ENCODE measurements at regions not wholly inside any gene's neighbourhood (a gene's known extent, or its start where the extent isn't known, plus 50 kb on each side); places are given as distances from the start of the nearest gene placed in this dataset.

DNA sequence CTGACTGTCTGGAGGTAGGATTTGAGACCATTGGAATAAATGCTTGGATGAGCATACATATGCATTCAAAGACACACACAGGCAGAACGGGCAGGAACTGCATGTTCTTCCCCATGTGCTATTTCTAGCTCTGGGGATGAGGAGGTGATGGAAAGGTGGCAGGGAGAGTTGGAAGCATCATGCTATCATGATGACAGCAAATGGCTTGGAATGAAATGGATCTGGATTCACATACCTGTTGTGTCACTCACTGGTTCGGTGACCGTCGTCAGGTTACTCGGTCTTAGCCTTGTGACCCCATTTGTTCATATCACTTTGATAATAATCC lies 627.9 kb upstream of the KIRREL3 start:
- Histone ChIP-seq H4K20me1 (ENCODE audit: insufficient read depth, low read length) (no peaks in the 10 kb centered on the region), H3K4me1 (ENCODE audit: insufficient read depth, low read length, poor library complexity, severe bottlenecking) (no peaks in the 10 kb centered on the region), H2AFZ (ENCODE audit: low read length) (no peak overlapping the region), H3K79me2 (ENCODE audit: insufficient read depth, low read depth, low read length) (no peaks in the 10 kb centered on the region), H3K36me3 (ENCODE audit: insufficient read depth, low read length) (no peaks in the 10 kb centered on the region), H3K9me2 (ENCODE audit: insufficient read depth, low read length) (no peaks in the 10 kb centered on the region), H3K27ac (ENCODE audit: low read depth, low read length, poor library complexity, severe bottlenecking) (no peak overlapping the region), H3K4me3 (ENCODE audit: low read depth, low read length, poor library complexity, severe bottlenecking) (no peak overlapping the region), H3K9me3 (ENCODE audit: low read length) (no peaks in the 10 kb centered on the region), H3K4me2 (ENCODE audit: low read length) (no peak overlapping the region)
- no peak for TF ChIP-seq CTCF (conservative IDR thresholded peaks at IDR 0.05; ENCODE audit: low read length)
- TF ChIP-seq EZH2phosphoT487 (IDR thresholded peaks at IDR 0.05; ENCODE audit: borderline replicate concordance, low read depth, low read length): no peak
- BruUV-seq (replicated peaks): no TSS peak
- DNase-seq (ENCODE audit: low spot score): no peak
- ChIA-PET POLR2A (no interaction called here), CTCF (ENCODE audit: unreplicated experiment) (no interaction called here)
- intact Hi-C loops (cut with micrococcal nuclease; ENCODE audit: unreplicated experiment): no loop called here

GRCh38 chr11:127627629-127628457 lies 627.3 kb upstream of the KIRREL3 start:
- Histone ChIP-seq H3K4me2 (ENCODE audit: low read length) (no peak overlapping the region), H4K20me1 (ENCODE audit: insufficient read depth, low read length) (no peaks in the 10 kb centered on the region), H3K36me3 (ENCODE audit: insufficient read depth, low read length) (no peaks in the 10 kb centered on the region), H3K27ac (ENCODE audit: low read depth, low read length, poor library complexity, severe bottlenecking) (no peak overlapping the region), H3K9me3 (ENCODE audit: low read length) (no peaks in the 10 kb centered on the region), H3K4me1 (ENCODE audit: insufficient read depth, low read length, poor library complexity, severe bottlenecking) (no peaks in the 10 kb centered on the region), H3K9me2 (ENCODE audit: insufficient read depth, low read length) (no peaks in the 10 kb centered on the region), H2AFZ (ENCODE audit: low read length) (no peak overlapping the region), H3K4me3 (ENCODE audit: low read depth, low read length, poor library complexity, severe bottlenecking) (no peak overlapping the region), H3K79me2 (ENCODE audit: insufficient read depth, low read depth, low read length) (no peaks in the 10 kb centered on the region)
- BruUV-seq (replicated peaks): no TSS peak
- POLR2A ChIA-PET: no interaction called here
- intact Hi-C loops (cut with micrococcal nuclease; ENCODE audit: unreplicated experiment): no loop called here
- DNase-seq (ENCODE audit: low spot score): no peak
- TF ChIP-seq CTCF (conservative IDR thresholded peaks at IDR 0.05; ENCODE audit: low read length) (no peak), EZH2phosphoT487 (IDR thresholded peaks at IDR 0.05; ENCODE audit: borderline replicate concordance, low read depth, low read length) (no peak)
- CTCF ChIA-PET (ENCODE audit: unreplicated experiment): no interaction called here

- intact Hi-C loops (cut with micrococcal nuclease; ENCODE audit: unreplicated experiment): no loop called here
- Histone ChIP-seq H3K9me3 (ENCODE audit: low read length) (no peaks in the 10 kb centered on the region), H3K4me2 (ENCODE audit: low read length) (no peak overlapping the region), H3K4me1 (ENCODE audit: insufficient read depth, low read length, poor library complexity, severe bottlenecking) (no peaks in the 10 kb centered on the region), H3K79me2 (ENCODE audit: insufficient read depth, low read depth, low read length) (no peaks in the 10 kb centered on the region), H4K20me1 (ENCODE audit: insufficient read depth, low read length) (no peaks in the 10 kb centered on the region), H3K36me3 (ENCODE audit: insufficient read depth, low read length) (no peaks in the 10 kb centered on the region), H3K27ac (ENCODE audit: low read depth, low read length, poor library complexity, severe bottlenecking) (no peak overlapping the region), H3K9me2 (ENCODE audit: insufficient read depth, low read length) (no peaks in the 10 kb centered on the region), H2AFZ (ENCODE audit: low read length) (no peak overlapping the region), H3K4me3 (ENCODE audit: low read depth, low read length, poor library complexity, severe bottlenecking) (no peak overlapping the region)
- TF ChIP-seq CTCF (conservative IDR thresholded peaks at IDR 0.05; ENCODE audit: low read length): no peak
- no peak for TF ChIP-seq EZH2phosphoT487 (IDR thresholded peaks at IDR 0.05; ENCODE audit: borderline replicate concordance, low read depth, low read length)
- CTCF ChIA-PET (ENCODE audit: unreplicated experiment): no interaction called here
- POLR2A ChIA-PET: no interaction called here
- BruUV-seq (replicated peaks): no TSS peak
- no peak for DNase-seq (ENCODE audit: low spot score)
Observed at GRCh38 chr11:127627204-127627603, 626.6 kb upstream of the KIRREL3 start.
